Gastrocnemius medialis (tissue), 4 donors: ENCODE measurements at regions not wholly inside any gene's neighbourhood (a gene's known extent, or its start where the extent isn't known, plus 50 kb on each side); places are given as distances from the start of the nearest gene placed in this dataset.

Experiments used
- CTCF ChIP-seq, 5 experiments: fragments of 450-650 bp in 3 of 5; fragments of 200-600 bp in 2 of 5; sonication (generic) in 2 of 5; IDR thresholded peaks in 4 of 5; conservative IDR thresholded peaks in 1 of 5; 1 replicate in 4 of 5; 2 replicates in 1 of 5; pipeline ENCODE4 v1.5.1; 2016 to 2019; ENCODE audit warnings: antibody characterized with exemption in 5 of 5, mild to moderate bottlenecking in 3 of 5, moderate library complexity in 3 of 5
- POLR2A ChIP-seq, 2 donors: fragments of 450-650 bp; IDR thresholded peaks; one replicate each; pipeline ENCODE4 v1.6.1; 2017; ENCODE audit warnings: antibody characterized with exemption in 2 of 2, mild to moderate bottlenecking in 2 of 2, moderate library complexity in 2 of 2

DNA sequence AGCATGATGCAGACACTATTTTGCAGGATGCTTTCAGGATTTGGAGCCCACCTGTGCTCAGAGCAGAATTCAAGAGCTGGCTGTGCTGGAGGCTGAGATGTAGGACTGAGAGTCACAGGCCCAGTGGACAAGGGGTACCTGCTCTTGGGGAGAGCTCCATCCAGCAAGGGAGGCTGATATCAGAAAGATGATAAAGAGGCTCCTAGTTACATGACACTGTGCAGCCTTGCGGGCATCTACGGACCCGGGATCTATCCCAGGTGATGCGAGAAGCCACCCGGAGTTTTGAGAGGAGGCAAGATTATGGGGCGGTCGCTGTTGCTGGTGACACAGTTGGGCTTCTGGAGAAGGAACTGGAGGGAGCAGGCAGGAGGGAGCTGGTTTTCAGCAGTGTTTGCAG is 579.0 kb downstream of the TBC1D22A start:
- TF ChIP-seq POLR2A (IDR thresholded peaks at IDR 0.05) (no peak), CTCF (IDR thresholded peaks at IDR 0.05 in 4 of 5, conservative IDR thresholded peaks at IDR 0.05 in 1 of 5) (no peak)
